ENCODE measurements at regions not wholly inside any gene's neighbourhood (a gene's known extent, or its start where the extent isn't known, plus 50 kb on each side); places are given as distances from the start of the nearest gene placed in this dataset.
"Not testable (repeated sequence)": the region's sequence is repeated elsewhere in the genome, so short reads cannot be mapped to it uniquely, and the experiment has no call there.

DNA sequence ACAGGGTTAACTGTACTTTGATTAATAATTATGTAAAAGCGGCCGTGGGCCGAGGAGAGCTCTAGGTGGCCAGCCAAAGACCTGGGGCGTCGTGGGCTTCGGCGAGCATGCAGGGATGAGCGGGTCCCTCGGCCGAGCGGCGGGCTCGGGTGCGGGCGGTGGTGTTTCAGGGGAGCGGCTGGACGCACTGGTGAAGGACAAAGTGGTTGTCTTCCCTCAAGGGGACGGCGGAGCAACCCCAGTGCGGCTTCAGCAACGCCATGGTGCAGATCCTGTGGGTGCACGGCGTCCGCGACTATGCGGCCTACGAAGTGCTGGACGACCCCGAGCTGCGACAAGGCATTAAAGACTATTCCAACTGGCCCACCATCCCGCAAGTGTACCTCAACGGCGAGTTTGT lies 103.0 kb upstream of the C1GALT1C1 start:
- no peak overlapping the region for H3K9ac ChIP-seq (ENCODE audit: low read length)
- DNase-seq (ENCODE audit: low read depth), result no peak
- H3K4me3 ChIP-seq (ENCODE audit: low read length), result no peak overlapping the region
- H3K9me3 ChIP-seq (ENCODE audit: control insufficient read depth, low read length), result no peaks in the 10 kb centered on the region
- H3K4me1 ChIP-seq (ENCODE audit: control insufficient read depth, insufficient read depth, low read length), result peaks cover 13% of the 10 kb centered on the region
- no peaks in the 10 kb centered on the region for H3K27me3 ChIP-seq (replicated peaks; ENCODE audit: control insufficient read depth, insufficient read depth, low read length)
- no peaks in the 10 kb centered on the region for H3K36me3 ChIP-seq (ENCODE audit: control insufficient read depth, insufficient read depth, low read length, severe bottlenecking)

DNA sequence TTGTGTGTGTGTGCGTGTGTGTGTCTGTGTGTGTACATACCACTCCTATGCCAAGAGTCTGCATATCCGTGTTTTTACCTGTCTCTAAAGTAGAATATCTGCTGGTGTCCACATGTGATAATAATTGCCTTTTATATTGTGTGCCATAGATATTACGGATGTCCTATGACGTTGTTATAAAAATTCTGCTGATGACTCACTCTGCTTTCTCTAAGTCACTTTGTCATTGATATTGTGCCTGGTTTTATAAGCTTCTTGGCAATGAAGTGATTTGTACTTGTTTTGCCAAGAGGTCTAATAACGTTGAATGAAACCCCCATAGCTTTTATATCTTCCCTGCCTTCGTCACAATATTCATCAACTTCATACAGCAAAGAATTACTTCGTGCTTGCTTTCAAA lies 102.6 kb upstream of the C1GALT1C1 start:
- peaks cover 13% of the 10 kb centered on the region for H3K4me1 ChIP-seq (ENCODE audit: control insufficient read depth, insufficient read depth, low read length)
- H3K4me3 ChIP-seq (ENCODE audit: low read length), result no peak overlapping the region
- no peaks in the 10 kb centered on the region for H3K9me3 ChIP-seq (ENCODE audit: control insufficient read depth, low read length)
- H3K9ac ChIP-seq (ENCODE audit: low read length), result no peak overlapping the region
- no peaks in the 10 kb centered on the region for H3K27me3 ChIP-seq (replicated peaks; ENCODE audit: control insufficient read depth, insufficient read depth, low read length)
- H3K36me3 ChIP-seq (ENCODE audit: control insufficient read depth, insufficient read depth, low read length, severe bottlenecking), result no peaks in the 10 kb centered on the region
- no peak for DNase-seq (ENCODE audit: low read depth)

DNA sequence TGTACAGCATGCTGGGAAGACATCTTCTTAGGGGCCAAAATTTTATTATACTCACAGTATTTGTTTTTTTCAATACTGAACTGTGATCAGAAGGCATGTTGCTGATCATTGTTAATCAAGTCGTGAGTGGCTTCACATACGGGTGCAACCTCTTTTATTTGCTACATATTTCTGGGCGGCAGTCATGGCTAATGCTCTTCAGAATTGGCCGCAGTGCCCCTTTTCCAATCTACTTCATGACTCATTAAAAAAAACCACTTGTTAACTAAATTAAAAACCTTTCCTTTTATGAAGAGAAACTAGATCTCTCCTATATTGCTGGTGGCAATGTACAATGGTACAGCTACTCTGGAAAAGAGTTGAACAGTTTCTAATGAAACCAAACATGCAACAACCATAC lies 101.5 kb upstream of the C1GALT1C1 start:
- no peaks in the 10 kb centered on the region for H3K9me3 ChIP-seq (ENCODE audit: control insufficient read depth, low read length)
- DNase-seq (ENCODE audit: low read depth), result no peak
- H3K4me3 ChIP-seq (ENCODE audit: low read length), result no peak overlapping the region
- peaks cover 6% of the 10 kb centered on the region for H3K4me1 ChIP-seq (ENCODE audit: control insufficient read depth, insufficient read depth, low read length)
- no peaks in the 10 kb centered on the region for H3K36me3 ChIP-seq (ENCODE audit: control insufficient read depth, insufficient read depth, low read length, severe bottlenecking)
- H3K27me3 ChIP-seq (replicated peaks; ENCODE audit: control insufficient read depth, insufficient read depth, low read length), result no peaks in the 10 kb centered on the region
- H3K9ac ChIP-seq (ENCODE audit: low read length), result no peak overlapping the region

DNA sequence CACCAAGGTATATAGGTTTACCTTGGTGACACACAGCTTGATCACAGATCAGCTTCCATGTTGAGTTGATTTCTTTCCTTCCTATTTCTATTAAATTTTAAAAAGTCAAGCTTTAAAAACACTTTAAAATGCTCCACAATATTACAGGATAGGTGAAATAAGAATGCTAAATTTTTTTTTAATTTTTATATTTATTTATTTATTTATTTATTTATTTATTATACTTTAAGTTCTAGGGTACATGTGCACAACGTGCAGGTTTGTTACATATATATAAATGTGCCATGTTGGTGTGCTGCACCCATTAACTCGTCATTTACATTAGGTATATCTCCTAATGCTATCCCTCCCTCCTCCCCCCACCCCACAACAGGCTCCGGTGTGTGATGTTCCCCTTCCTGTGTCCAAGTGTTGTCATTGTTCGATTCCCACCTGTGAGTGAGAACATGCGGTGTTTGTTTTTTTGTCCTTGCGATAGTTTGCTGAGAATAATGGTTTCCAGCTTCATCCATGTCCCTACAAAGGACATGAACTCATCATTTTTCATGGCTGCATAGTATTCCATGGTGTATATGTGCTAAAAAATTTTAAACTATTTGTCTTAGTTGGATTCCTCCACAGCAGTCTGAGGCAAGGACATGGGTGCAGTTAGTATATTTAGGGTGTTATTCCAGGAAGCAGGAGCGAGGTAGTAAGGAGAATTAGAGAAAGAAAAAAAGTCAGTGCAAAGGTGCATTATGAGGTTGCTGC lies 99.8 kb upstream of the C1GALT1C1 start:
- not testable (repeated sequence) for H3K9me3 ChIP-seq (ENCODE audit: control insufficient read depth, low read length); H3K4me3 ChIP-seq (ENCODE audit: low read length); H3K27me3 ChIP-seq (replicated peaks; ENCODE audit: control insufficient read depth, insufficient read depth, low read length); H3K36me3 ChIP-seq (ENCODE audit: control insufficient read depth, insufficient read depth, low read length, severe bottlenecking); H3K4me1 ChIP-seq (ENCODE audit: control insufficient read depth, insufficient read depth, low read length); DNase-seq (ENCODE audit: low read depth); H3K9ac ChIP-seq (ENCODE audit: low read length)

DNA sequence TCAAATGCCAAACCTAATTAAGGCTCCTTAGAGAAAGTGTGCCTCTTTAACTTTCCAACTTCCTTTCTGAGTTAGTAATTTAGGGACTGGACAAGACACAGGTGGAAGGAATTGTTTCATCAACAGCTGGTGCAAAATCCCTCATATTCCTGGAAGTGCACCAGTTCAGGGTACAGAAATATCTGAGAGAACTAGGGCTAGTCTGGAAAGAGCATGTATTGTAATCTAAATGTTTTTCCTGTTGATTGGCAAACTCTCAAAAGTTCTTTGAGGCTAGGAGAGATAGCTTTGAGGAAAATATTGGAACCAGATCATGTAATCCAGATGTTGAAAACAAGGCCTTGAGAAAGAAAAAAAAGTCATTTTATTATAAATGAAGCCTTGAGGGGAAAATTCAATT lies 98.1 kb upstream of the C1GALT1C1 start:
- no peaks in the 10 kb centered on the region for H3K27me3 ChIP-seq (replicated peaks; ENCODE audit: control insufficient read depth, insufficient read depth, low read length)
- no peak overlapping the region for H3K4me3 ChIP-seq (ENCODE audit: low read length)
- no peak overlapping the region for H3K9ac ChIP-seq (ENCODE audit: low read length)
- no peaks in the 10 kb centered on the region for H3K36me3 ChIP-seq (ENCODE audit: control insufficient read depth, insufficient read depth, low read length, severe bottlenecking)
- DNase-seq (ENCODE audit: low read depth), result peak; percentile 58
- H3K4me1 ChIP-seq (ENCODE audit: control insufficient read depth, insufficient read depth, low read length), result no peaks in the 10 kb centered on the region
- no peaks in the 10 kb centered on the region for H3K9me3 ChIP-seq (ENCODE audit: control insufficient read depth, low read length)

DNA sequence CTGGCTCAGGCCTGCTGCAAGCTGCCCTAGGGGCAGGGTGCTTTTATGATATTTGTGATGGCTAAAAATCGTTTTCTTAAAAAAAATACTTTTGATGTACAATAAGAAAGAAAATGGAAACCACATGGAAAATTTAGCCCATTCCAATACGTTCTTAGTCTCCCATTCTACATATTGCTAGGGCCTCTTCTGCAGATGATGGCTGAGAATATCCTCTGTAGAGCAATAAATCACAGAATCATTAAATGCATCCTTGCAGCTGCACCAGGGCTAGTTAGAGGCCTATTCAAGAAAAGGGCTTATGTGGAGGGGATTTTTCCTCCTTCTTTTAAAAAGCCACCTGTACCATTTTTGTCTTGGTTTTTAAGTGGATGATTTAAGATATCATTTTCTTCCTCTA lies 97.6 kb upstream of the C1GALT1C1 start:
- DNase-seq (ENCODE audit: low read depth), result no peak
- Histone ChIP-seq H3K9me3 (ENCODE audit: control insufficient read depth, low read length) (no peaks in the 10 kb centered on the region), H3K4me3 (ENCODE audit: low read length) (no peak overlapping the region), H3K9ac (ENCODE audit: low read length) (no peak overlapping the region), H3K27me3 (replicated peaks; ENCODE audit: control insufficient read depth, insufficient read depth, low read length) (no peaks in the 10 kb centered on the region), H3K36me3 (ENCODE audit: control insufficient read depth, insufficient read depth, low read length, severe bottlenecking) (no peaks in the 10 kb centered on the region), H3K4me1 (ENCODE audit: control insufficient read depth, insufficient read depth, low read length) (no peaks in the 10 kb centered on the region)

DNA sequence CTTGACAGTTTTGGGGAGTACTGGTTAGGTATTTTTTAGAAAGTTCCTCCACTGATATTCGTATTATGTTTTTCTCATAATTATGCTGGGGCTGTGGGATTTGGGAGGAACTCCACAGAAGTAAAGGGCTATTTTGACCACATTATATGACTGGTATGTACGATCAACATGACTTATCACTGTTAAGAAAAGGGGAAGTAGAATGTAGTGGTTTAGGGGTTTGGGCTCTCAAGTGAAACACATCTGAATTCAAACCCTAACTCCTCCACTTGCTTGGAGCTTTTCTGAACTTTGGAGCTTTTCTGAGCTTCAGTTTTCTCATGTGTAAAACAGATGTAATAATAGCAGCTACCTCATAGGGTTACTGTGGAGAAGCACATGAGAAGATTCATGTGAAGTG lies 96.4 kb upstream of the C1GALT1C1 start:
- no peaks in the 10 kb centered on the region for H3K9me3 ChIP-seq (ENCODE audit: control insufficient read depth, low read length)
- H3K4me1 ChIP-seq (ENCODE audit: control insufficient read depth, insufficient read depth, low read length), result no peaks in the 10 kb centered on the region
- H3K9ac ChIP-seq (ENCODE audit: low read length), result no peak overlapping the region
- no peak for DNase-seq (ENCODE audit: low read depth)
- H3K27me3 ChIP-seq (replicated peaks; ENCODE audit: control insufficient read depth, insufficient read depth, low read length), result no peaks in the 10 kb centered on the region
- no peaks in the 10 kb centered on the region for H3K36me3 ChIP-seq (ENCODE audit: control insufficient read depth, insufficient read depth, low read length, severe bottlenecking)
- H3K4me3 ChIP-seq (ENCODE audit: low read length), result no peak overlapping the region

DNA sequence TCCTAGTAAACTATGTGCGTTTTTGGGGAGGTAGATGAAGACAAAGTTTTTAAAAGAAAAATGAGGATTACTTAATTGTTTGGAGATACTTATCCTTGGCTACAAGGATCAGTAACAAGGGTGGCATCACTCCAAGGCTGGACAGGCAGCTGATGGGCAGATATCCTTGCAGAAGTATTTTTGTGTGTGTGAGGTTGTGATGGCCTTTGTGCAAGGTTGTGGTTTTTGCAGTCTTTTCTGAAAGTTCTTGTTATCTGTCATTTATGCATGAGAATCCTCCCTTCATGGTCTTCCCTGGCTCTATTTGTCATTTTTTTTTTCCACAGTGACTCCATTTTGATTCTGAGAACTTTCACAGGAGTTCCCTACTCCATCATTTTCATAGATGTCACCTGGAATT lies 96.0 kb upstream of the C1GALT1C1 start:
- no peak overlapping the region for H3K9ac ChIP-seq (ENCODE audit: low read length)
- no peaks in the 10 kb centered on the region for H3K9me3 ChIP-seq (ENCODE audit: control insufficient read depth, low read length)
- H3K36me3 ChIP-seq (ENCODE audit: control insufficient read depth, insufficient read depth, low read length, severe bottlenecking), result no peaks in the 10 kb centered on the region
- DNase-seq (ENCODE audit: low read depth), result no peak
- H3K4me1 ChIP-seq (ENCODE audit: control insufficient read depth, insufficient read depth, low read length), result no peaks in the 10 kb centered on the region
- no peaks in the 10 kb centered on the region for H3K27me3 ChIP-seq (replicated peaks; ENCODE audit: control insufficient read depth, insufficient read depth, low read length)
- H3K4me3 ChIP-seq (ENCODE audit: low read length), result no peak overlapping the region

DNA sequence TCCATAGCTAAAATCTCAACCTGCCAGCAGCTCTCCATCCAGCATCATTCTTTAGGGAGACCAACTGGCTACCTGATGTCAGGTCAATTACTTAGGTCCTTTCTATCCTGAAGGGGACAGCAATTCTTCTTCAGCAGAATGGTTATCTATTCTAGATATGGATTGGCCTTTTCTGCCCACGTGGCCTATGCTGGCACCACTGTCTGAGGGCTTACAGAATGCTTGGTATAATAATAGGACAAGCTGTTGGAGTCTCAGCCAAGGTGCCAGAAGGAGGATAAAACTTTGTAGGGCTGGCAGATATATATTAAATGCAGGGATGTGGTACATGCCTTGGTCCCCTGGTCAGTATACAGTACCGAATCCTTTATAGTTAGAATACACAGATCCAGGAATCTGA lies 89.8 kb upstream of the C1GALT1C1 start:
- no peaks in the 10 kb centered on the region for H3K36me3 ChIP-seq (ENCODE audit: control insufficient read depth, insufficient read depth, low read length, severe bottlenecking)
- H3K4me3 ChIP-seq (ENCODE audit: low read length), result no peak overlapping the region
- no peaks in the 10 kb centered on the region for H3K27me3 ChIP-seq (replicated peaks; ENCODE audit: control insufficient read depth, insufficient read depth, low read length)
- no peaks in the 10 kb centered on the region for H3K4me1 ChIP-seq (ENCODE audit: control insufficient read depth, insufficient read depth, low read length)
- no peaks in the 10 kb centered on the region for H3K9me3 ChIP-seq (ENCODE audit: control insufficient read depth, low read length)
- DNase-seq (ENCODE audit: low read depth), result no peak
- H3K9ac ChIP-seq (ENCODE audit: low read length), result no peak overlapping the region

DNA sequence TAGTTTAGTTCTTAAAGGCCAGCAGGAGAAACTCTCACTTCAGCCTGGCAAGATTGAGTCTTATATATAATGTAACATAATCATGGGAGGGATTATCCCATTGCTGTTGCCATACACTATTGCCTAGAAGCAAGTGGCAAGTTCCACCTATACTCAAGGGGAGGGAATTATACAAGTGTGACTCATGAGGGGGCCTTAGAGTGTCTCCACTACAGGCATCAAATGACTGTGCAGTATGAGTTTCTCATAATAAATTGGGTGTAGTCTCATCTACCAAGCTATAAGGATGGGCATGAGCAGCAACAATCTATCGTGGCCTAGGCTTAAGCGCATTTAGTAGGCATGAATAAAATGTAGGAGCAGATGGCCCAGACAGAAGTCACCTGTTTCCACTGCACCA lies 89.1 kb upstream of the C1GALT1C1 start:
- Histone ChIP-seq H3K9me3 (ENCODE audit: control insufficient read depth, low read length) (no peaks in the 10 kb centered on the region), H3K36me3 (ENCODE audit: control insufficient read depth, insufficient read depth, low read length, severe bottlenecking) (no peaks in the 10 kb centered on the region), H3K27me3 (replicated peaks; ENCODE audit: control insufficient read depth, insufficient read depth, low read length) (no peaks in the 10 kb centered on the region), H3K4me1 (ENCODE audit: control insufficient read depth, insufficient read depth, low read length) (no peaks in the 10 kb centered on the region), H3K9ac (ENCODE audit: low read length) (no peak overlapping the region), H3K4me3 (ENCODE audit: low read length) (no peak overlapping the region)
- no peak for DNase-seq (ENCODE audit: low read depth)

DNA sequence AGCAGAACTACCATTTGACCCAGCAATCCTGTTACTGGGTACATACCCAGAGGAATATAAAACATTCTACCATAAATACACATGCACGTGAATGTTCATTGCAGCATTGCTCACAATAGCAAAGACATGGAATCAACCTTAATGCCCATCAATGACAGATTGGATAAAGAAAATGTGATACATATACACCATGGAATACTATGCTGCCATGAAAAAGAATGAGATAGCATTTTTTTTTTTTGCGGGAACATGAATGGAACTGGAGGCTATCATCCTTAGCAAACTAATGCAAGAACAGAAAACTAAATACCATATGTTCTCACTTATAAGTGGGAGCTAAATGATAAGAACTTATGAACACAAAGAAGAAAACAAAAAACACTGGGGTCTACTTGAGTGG lies 72.5 kb upstream of the C1GALT1C1 start:
- not testable (repeated sequence) for H3K36me3 ChIP-seq (ENCODE audit: control insufficient read depth, insufficient read depth, low read length, severe bottlenecking); H3K9ac ChIP-seq (ENCODE audit: low read length); H3K27me3 ChIP-seq (replicated peaks; ENCODE audit: control insufficient read depth, insufficient read depth, low read length); H3K4me3 ChIP-seq (ENCODE audit: low read length); H3K4me1 ChIP-seq (ENCODE audit: control insufficient read depth, insufficient read depth, low read length); DNase-seq (ENCODE audit: low read depth)
- peaks cover 25% of the 10 kb centered on the region for H3K9me3 ChIP-seq (ENCODE audit: control insufficient read depth, low read length)

DNA sequence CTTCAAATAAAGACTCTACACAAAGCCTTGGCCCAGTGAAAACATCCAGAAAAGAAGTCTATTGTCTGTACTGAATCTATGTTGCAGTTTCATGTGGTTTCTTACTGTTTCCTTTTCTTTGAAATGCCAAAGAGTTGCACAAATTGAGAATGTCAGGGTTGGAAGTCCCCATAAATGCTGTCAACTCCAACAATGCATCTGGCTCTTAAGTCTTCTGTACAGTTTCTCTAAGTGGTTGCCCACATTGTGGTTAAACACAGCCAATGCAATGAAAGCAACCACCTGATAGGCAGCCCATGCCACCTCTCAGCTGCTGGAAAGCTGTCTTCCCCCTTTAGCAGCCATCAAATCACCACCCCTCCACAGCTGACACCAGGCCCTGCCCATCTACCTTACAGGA lies 67.2 kb upstream of the C1GALT1C1 start:
- Histone ChIP-seq H3K27me3 (replicated peaks; ENCODE audit: control insufficient read depth, insufficient read depth, low read length) (no peaks in the 10 kb centered on the region), H3K9ac (ENCODE audit: low read length) (no peak overlapping the region), H3K36me3 (ENCODE audit: control insufficient read depth, insufficient read depth, low read length, severe bottlenecking) (no peaks in the 10 kb centered on the region), H3K4me3 (ENCODE audit: low read length) (no peak overlapping the region), H3K4me1 (ENCODE audit: control insufficient read depth, insufficient read depth, low read length) (no peaks in the 10 kb centered on the region), H3K9me3 (ENCODE audit: control insufficient read depth, low read length) (peaks cover 35% of the 10 kb centered on the region)
- no peak for DNase-seq (ENCODE audit: low read depth)
